Smooth muscle cell (in vitro differentiated cells): ENCODE measurements at regions not wholly inside any gene's neighbourhood (a gene's known extent, or its start where the extent isn't known, plus 50 kb on each side); places are given as distances from the start of the nearest gene placed in this dataset.

Source experiments
- DNase-seq: peaks from one replicate; lab custom pipeline; 2025; ENCODE audit not compliant: unreplicated experiment; lab: John Stamatoyannopoulos, UW
- H2AFZ ChIP-seq: fragments of 200-600 bp; sonication (generic); 2 replicates; pipeline ENCODE4 v1.6.0; 2016; ENCODE audit warnings: antibody characterized with exemption, low read depth, mild to moderate bottlenecking
- H3F3A ChIP-seq: fragments of 200-600 bp; sonication (generic); 2 replicates; pipeline ENCODE4 v1.6.0; 2017; ENCODE audit warnings: antibody characterized with exemption, low read depth
- H3K27ac ChIP-seq: fragments of 200-600 bp; sonication (generic); 2 replicates; pipeline ENCODE4 v1.5.1; 2016; ENCODE audit warnings: low read depth, mild to moderate bottlenecking
- H3K27me3 ChIP-seq: fragments of 200-600 bp; sonication (generic); 2 replicates; pipeline ENCODE4 v1.6.1; 2016; ENCODE audit warnings: low read depth, mild to moderate bottlenecking
- H3K36me3 ChIP-seq: fragments of 200-600 bp; sonication (generic); 2 replicates; pipeline ENCODE4 v1.5.1; 2016; ENCODE audit warnings: low read depth
- H3K4me1 ChIP-seq: fragments of 200-600 bp; sonication (generic); 2 replicates; pipeline ENCODE4 v1.5.1; 2016; ENCODE audit warnings: low read depth
- H3K4me2 ChIP-seq: fragments of 200-600 bp; sonication (generic); 2 replicates; pipeline ENCODE4 v1.6.0; 2016; ENCODE audit warnings: mild to moderate bottlenecking
- H3K4me3 ChIP-seq: fragments of 200-600 bp; sonication (generic); 2 replicates; pipeline ENCODE4 v1.5.1; 2016; ENCODE audit warnings: mild to moderate bottlenecking
- H3K79me2 ChIP-seq: fragments of 200-600 bp; sonication (generic); 2 replicates; pipeline ENCODE4 v1.6.0; 2016; ENCODE audit warnings: low read depth, mild to moderate bottlenecking
- H3K9ac ChIP-seq: fragments of 200-600 bp; sonication (generic); 2 replicates; pipeline ENCODE4 v1.6.0; 2016; ENCODE audit warnings: low read depth
- H3K9me3 ChIP-seq: fragments of 200-600 bp; sonication (generic); replicated peaks from 2 replicates; pipeline ENCODE4 v1.5.1; 2016; ENCODE audit warnings: low read depth
- H4K20me1 ChIP-seq: fragments of 200-600 bp; sonication (generic); 2 replicates; pipeline ENCODE4 v1.6.0; 2016; ENCODE audit warnings: low read depth
- CTCF ChIP-seq: fragments of 200-600 bp; sonication (generic); IDR thresholded peaks from 2 replicates; pipeline ENCODE4 v1.5.1; 2017; ENCODE audit warnings: borderline replicate concordance, mild to moderate bottlenecking, antibody characterized with exemption; ENCODE audit not compliant: insufficient read depth, poor library complexity, severe bottlenecking
- WGBS: methylation state at CpG from one replicate; pipeline ENCODE4 v1.1.7; 2016; ENCODE audit warnings: low lambda C conversion rate; 5-methylcytosine and 5-hydroxymethylcytosine counted together

DNA sequence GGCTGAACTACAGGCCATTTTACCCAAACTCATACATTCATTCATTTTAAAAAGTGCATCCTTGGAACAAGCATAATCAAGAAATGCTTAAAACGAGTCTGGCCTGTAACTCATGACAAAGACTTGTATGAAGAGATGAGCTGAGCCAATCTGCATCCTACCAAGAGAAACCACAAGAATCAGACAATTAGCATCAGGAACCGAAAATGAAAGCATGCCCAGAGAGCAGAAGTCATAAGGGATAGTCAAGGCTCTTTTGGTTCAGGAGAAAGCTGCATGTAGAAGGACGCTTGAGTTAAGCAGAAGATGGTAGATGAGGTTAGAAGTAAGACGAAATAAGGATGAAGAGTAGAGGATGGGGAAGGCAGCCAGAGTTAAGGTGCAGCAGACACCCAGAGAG is 137.0 kb upstream of the CTNNA2 start:
- Histone ChIP-seq H3K36me3 (no peaks in the 10 kb centered on the region), H3K79me2 (no peaks in the 10 kb centered on the region), H3K27ac (no peak overlapping the region), H3K9ac (no peak overlapping the region), H3K4me2 (no peak overlapping the region), H4K20me1 (no peaks in the 10 kb centered on the region), H3K4me3 (no peak overlapping the region), H3F3A (no peaks in the 10 kb centered on the region), H2AFZ (no peak overlapping the region), H3K27me3 (no peaks in the 10 kb centered on the region), H3K9me3 (no peaks in the 10 kb centered on the region), H3K4me1 (no peaks in the 10 kb centered on the region)
- DNase-seq, result no peak
- WGBS, result 88% methylated on average over 4 of the region's 4 CpGs
- TF ChIP-seq CTCF, result no peak

DNA sequence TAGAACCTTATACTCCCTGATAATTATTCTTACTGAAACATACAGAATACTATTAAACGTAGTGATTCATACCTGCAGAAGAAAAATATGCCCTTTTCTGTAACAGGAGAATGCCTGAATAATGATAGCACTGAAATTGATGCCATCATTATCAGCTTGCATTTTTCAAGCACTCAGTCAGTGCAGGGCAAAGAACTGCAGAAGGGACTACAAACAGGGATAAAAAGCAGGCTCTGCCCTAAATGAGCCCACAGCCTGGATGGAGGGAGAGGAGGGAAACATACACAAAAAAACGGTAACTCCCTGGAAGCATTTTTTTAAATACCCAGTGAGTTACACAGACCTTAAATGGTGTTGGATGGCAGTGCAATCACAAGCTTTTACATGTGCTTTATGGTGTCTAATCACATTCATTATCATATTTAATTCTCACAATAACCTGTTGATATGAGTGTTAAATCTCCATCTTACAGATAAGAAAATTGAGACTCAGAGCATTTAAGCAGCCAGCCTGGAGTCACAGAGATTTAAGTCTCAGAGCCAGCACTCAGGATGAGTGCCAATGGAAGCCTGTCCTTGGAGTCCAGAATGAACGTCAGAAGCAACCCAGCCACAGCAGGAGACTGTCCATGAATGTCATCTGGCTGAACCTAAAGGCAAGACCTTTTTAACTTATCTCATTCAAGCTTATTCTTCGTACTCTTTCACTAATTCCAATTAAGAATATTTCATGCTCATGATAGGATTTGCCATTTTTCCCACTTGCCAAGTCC is 139.3 kb upstream of the CTNNA2 start:
- 42% methylated on average over 4 of the region's 4 CpGs for WGBS
- no peaks in the 10 kb centered on the region for H3K36me3 ChIP-seq
- no peak for DNase-seq
- no peaks in the 10 kb centered on the region for H3K4me1 ChIP-seq
- no peak overlapping the region for H3K4me3 ChIP-seq
- no peak overlapping the region for H3K9ac ChIP-seq
- no peak overlapping the region for H3K27ac ChIP-seq
- no peak for TF ChIP-seq CTCF
- no peaks in the 10 kb centered on the region for H3K9me3 ChIP-seq
- H3K27me3 ChIP-seq, result no peaks in the 10 kb centered on the region
- H4K20me1 ChIP-seq, result no peaks in the 10 kb centered on the region
- no peaks in the 10 kb centered on the region for H3K79me2 ChIP-seq
- no peaks in the 10 kb centered on the region for H3F3A ChIP-seq
- no peak overlapping the region for H3K4me2 ChIP-seq
- no peak overlapping the region for H2AFZ ChIP-seq

DNA sequence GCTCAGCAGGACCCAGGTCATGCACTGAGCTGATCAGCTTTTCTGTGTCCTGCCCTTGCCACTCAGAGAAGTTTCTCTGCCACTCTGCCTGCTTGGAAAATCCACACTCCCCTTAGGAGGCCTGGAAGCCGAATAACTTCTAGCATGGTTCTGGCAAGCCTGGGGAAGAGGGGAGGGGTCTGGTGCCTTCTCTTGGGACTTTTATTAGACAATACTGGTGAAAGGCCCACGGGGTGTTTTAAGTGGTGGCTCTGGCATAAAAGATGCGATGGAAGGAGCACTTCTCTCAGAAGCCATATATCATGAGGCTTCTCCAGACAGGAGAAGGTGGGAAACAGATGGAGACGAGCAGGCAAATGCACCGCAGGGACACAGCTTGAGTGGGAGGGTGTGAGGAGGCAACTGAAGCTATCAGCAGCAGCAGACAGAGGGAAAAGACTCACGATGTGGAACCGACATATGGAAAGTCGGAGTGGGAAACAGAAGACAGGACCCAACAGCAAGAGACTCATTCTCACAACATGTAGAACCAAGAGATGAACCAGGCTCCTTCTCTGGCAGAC is 141.8 kb upstream of the CTNNA2 start:
- TF ChIP-seq CTCF, result no peak
- Histone ChIP-seq H4K20me1 (no peaks in the 10 kb centered on the region), H3K9ac (no peak overlapping the region), H2AFZ (no peak overlapping the region), H3K36me3 (no peaks in the 10 kb centered on the region), H3K27me3 (no peaks in the 10 kb centered on the region), H3F3A (no peaks in the 10 kb centered on the region), H3K79me2 (no peaks in the 10 kb centered on the region), H3K27ac (no peak overlapping the region), H3K4me3 (no peak overlapping the region), H3K4me1 (no peaks in the 10 kb centered on the region), H3K4me2 (no peak overlapping the region), H3K9me3 (no peaks in the 10 kb centered on the region)
- no peak for DNase-seq
- WGBS, result 78% methylated on average over 8 of the region's 8 CpGs

- Histone ChIP-seq H3K9me3 (no peaks in the 10 kb centered on the region), H3K9ac (no peak overlapping the region), H3K4me3 (no peak overlapping the region)
Measured at GRCh38 chr2:79369127-79369526, 143.7 kb upstream of the CTNNA2 start.

More at GRCh38 chr2:79369127-79369526, 143.7 kb upstream of the CTNNA2 start:
- no peak overlapping the region for H3K4me2 ChIP-seq
- no peak overlapping the region for H3K27ac ChIP-seq
- TF ChIP-seq CTCF, result no peak
- no peak overlapping the region for H2AFZ ChIP-seq
- no peaks in the 10 kb centered on the region for H3K4me1 ChIP-seq
- 87% methylated on average over 9 of the region's 9 CpGs for WGBS
- DNase-seq, result no peak
- H3K27me3 ChIP-seq, result no peaks in the 10 kb centered on the region
- no peaks in the 10 kb centered on the region for H3K79me2 ChIP-seq
- no peaks in the 10 kb centered on the region for H4K20me1 ChIP-seq
- H3K36me3 ChIP-seq, result no peaks in the 10 kb centered on the region
- no peaks in the 10 kb centered on the region for H3F3A ChIP-seq
